ENCODE measurements at regions not wholly inside any gene's neighbourhood (a gene's known extent, or its start where the extent isn't known, plus 50 kb on each side); places are given as distances from the start of the nearest gene placed in this dataset.

DNA sequence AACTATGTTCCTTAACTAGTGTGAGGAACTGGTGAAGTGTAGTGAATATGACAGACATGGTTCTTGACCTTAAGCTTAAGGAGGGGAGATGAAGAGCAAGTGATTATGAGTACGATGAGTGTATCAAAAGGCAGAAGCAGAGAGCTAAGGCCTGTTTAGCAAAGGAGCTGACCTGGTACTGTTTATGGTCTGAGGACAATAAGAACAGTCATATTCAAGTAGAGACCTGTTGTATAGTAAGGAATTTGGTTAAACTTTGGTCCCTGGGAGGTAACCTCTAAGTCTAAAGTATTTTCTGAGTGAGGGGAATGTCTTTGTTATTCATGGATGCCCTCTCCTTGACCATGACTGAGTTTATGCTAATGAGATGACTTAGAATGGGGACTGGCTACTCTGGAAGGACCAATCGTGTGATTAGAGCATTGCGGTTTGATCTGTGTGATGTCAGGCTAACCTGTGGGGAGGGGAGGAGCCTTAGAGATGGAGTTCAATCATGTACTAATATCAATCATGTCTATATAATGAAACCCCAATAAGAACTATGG, 389.3 kb downstream of the BMP4 start:
- no peaks in the 10 kb centered on the region for H3K9me3 ChIP-seq (ENCODE audit: insufficient read depth, low read length)
- no peaks in the 10 kb centered on the region for H4K20me1 ChIP-seq (ENCODE audit: low read depth, low read length)
- no peak overlapping the region for H3K4me2 ChIP-seq (ENCODE audit: low read depth, low read length, poor library complexity, severe bottlenecking)
- no peak overlapping the region for H3K4me3 ChIP-seq (ENCODE audit: insufficient read depth, low read length, poor library complexity, severe bottlenecking)
- TF ChIP-seq EZH2phosphoT487 (conservative IDR thresholded peaks at IDR 0.05; ENCODE audit: low read length) = no peak
- TF ChIP-seq, protein P1, sequence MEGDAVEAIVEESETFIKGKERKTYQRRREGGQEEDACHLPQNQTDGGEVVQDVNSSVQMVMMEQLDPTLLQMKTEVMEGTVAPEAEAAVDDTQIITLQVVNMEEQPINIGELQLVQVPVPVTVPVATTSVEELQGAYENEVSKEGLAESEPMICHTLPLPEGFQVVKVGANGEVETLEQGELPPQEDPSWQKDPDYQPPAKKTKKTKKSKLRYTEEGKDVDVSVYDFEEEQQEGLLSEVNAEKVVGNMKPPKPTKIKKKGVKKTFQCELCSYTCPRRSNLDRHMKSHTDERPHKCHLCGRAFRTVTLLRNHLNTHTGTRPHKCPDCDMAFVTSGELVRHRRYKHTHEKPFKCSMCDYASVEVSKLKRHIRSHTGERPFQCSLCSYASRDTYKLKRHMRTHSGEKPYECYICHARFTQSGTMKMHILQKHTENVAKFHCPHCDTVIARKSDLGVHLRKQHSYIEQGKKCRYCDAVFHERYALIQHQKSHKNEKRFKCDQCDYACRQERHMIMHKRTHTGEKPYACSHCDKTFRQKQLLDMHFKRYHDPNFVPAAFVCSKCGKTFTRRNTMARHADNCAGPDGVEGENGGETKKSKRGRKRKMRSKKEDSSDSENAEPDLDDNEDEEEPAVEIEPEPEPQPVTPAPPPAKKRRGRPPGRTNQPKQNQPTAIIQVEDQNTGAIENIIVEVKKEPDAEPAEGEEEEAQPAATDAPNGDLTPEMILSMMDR (IDR thresholded peaks at IDR 0.05; ENCODE audit: insufficient read depth, low read length, poor library complexity, severe bottlenecking) = no peak
- H3K27me3 ChIP-seq (ENCODE audit: low read length) = no peaks in the 10 kb centered on the region
- H3K36me3 ChIP-seq (ENCODE audit: low read length) = no peaks in the 10 kb centered on the region
- no peaks in the 10 kb centered on the region for H3K79me2 ChIP-seq (ENCODE audit: insufficient read depth, low read length)
- no peaks in the 10 kb centered on the region for H3K9me2 ChIP-seq (replicated peaks; ENCODE audit: insufficient read depth, low read length)
- no peak overlapping the region for H2AFZ ChIP-seq (ENCODE audit: low read depth, low read length, severe bottlenecking)
- H3K27ac ChIP-seq (ENCODE audit: low read depth, low read length) = no peak overlapping the region
- H3F3A ChIP-seq (ENCODE audit: insufficient read depth) = no peaks in the 10 kb centered on the region
- H3K9ac ChIP-seq (ENCODE audit: low read length) = no peak overlapping the region

DNA sequence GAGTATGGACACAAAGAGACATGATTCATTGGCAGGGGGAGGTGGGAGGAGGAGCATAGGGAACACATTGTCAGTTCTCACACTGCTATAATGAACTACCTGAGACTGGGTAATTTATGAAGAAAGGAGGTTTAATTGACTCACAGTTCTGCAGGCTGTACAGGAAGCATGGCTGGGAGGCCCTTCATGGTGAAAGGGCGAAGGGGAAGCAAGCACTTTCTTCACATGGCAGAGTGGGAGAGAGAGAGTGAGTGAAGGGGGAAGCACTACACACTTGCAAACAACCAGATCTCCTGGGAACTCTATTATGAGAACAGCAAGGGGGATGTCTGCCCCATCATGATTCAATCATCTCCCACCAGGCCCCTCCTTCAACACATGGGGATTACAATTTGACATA, 391.8 kb downstream of the BMP4 start:
- Histone ChIP-seq H3K36me3 (ENCODE audit: low read length) (no peaks in the 10 kb centered on the region), H2AFZ (ENCODE audit: low read depth, low read length, severe bottlenecking) (no peak overlapping the region), H4K20me1 (ENCODE audit: low read depth, low read length) (no peaks in the 10 kb centered on the region), H3K9ac (ENCODE audit: low read length) (no peak overlapping the region), H3K9me3 (ENCODE audit: insufficient read depth, low read length) (no peaks in the 10 kb centered on the region), H3K9me2 (replicated peaks; ENCODE audit: insufficient read depth, low read length) (no peaks in the 10 kb centered on the region), H3F3A (ENCODE audit: insufficient read depth) (no peaks in the 10 kb centered on the region), H3K79me2 (ENCODE audit: insufficient read depth, low read length) (no peaks in the 10 kb centered on the region), H3K4me2 (ENCODE audit: low read depth, low read length, poor library complexity, severe bottlenecking) (no peak overlapping the region), H3K27me3 (ENCODE audit: low read length) (no peaks in the 10 kb centered on the region), H3K27ac (ENCODE audit: low read depth, low read length) (no peak overlapping the region), H3K4me3 (ENCODE audit: insufficient read depth, low read length, poor library complexity, severe bottlenecking) (no peak overlapping the region)
- no peak for TF ChIP-seq EZH2phosphoT487 (conservative IDR thresholded peaks at IDR 0.05; ENCODE audit: low read length)
- TF ChIP-seq, protein P1 (IDR thresholded peaks at IDR 0.05; ENCODE audit: insufficient read depth, low read length, poor library complexity, severe bottlenecking) = no peak

DNA sequence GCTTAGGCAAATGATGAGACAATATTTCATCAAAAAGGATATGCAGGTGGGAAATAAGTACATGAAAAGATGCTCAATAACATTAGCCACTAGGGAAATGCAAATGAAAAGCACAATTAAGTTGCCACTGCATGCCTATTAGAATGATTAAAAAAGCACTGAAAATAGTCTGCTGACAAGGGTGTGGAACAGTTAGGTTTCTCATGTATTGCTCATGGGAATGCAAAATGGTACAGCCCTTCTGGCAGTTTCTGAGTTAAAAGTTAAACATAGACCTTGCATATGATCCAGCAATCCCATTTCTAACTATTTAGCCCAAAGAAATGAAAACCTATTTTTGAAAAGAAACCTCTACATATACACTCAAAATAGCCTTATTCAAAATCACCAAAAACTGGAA, 393.0 kb downstream of the BMP4 start:
- Histone ChIP-seq H3K79me2 (ENCODE audit: insufficient read depth, low read length) (no peaks in the 10 kb centered on the region), H3K4me3 (ENCODE audit: insufficient read depth, low read length, poor library complexity, severe bottlenecking) (no peak overlapping the region), H3K27ac (ENCODE audit: low read depth, low read length) (no peak overlapping the region), H2AFZ (ENCODE audit: low read depth, low read length, severe bottlenecking) (no peak overlapping the region), H3K36me3 (ENCODE audit: low read length) (no peaks in the 10 kb centered on the region), H3K9ac (ENCODE audit: low read length) (no peak overlapping the region), H3K27me3 (ENCODE audit: low read length) (no peaks in the 10 kb centered on the region), H3K9me3 (ENCODE audit: insufficient read depth, low read length) (no peaks in the 10 kb centered on the region), H3K9me2 (replicated peaks; ENCODE audit: insufficient read depth, low read length) (no peaks in the 10 kb centered on the region), H4K20me1 (ENCODE audit: low read depth, low read length) (no peaks in the 10 kb centered on the region), H3F3A (ENCODE audit: insufficient read depth) (no peaks in the 10 kb centered on the region), H3K4me2 (ENCODE audit: low read depth, low read length, poor library complexity, severe bottlenecking) (no peak overlapping the region)
- TF ChIP-seq EZH2phosphoT487 (conservative IDR thresholded peaks at IDR 0.05; ENCODE audit: low read length) = no peak
- TF ChIP-seq, protein P1 (IDR thresholded peaks at IDR 0.05; ENCODE audit: insufficient read depth, low read length, poor library complexity, severe bottlenecking) = no peak

All from SU-DHL-6 (cell line).